SK-N-SH treated with all-trans-retinoic acid at 6 μM for 48 hours (cell line): ENCODE measurements at regions not wholly inside any gene's neighbourhood (a gene's known extent, or its start where the extent isn't known, plus 50 kb on each side); places are given as distances from the start of the nearest gene placed in this dataset.
A peak's percentile ranks its signal among the peaks of the same experiment; 100 is the strongest.

ENCODE experiments used
- ATAC-seq: fragments of 200-7000 bp; cut with Tn5 transposase; 3 replicates; pipeline ENCODE4 v1.9.1; 2020; ENCODE audit warnings: mild to moderate bottlenecking, moderate library complexity
- ARNTL ChIP-seq: fragments of 450-650 bp; formaldehyde crosslinking; IDR thresholded peaks from 2 replicates; pipeline ENCODE4 v1.5.0; 2020; ENCODE audit warnings: low read depth, mild to moderate bottlenecking, moderate library complexity, borderline replicate concordance
- BACH2 ChIP-seq: fragments of 250-450 bp; sonication (Bioruptor Pico); IDR thresholded peaks from 2 replicates; pipeline ENCODE4 v1.9.0; 2021; ENCODE audit warnings: mild to moderate bottlenecking, borderline replicate concordance
- CREB5 ChIP-seq: fragments of 250-450 bp; sonication (Bioruptor Pico); IDR thresholded peaks from 2 replicates; pipeline ENCODE4 v1.5.1; 2020; ENCODE audit warnings: low read depth, mild to moderate bottlenecking, moderate library complexity
- CSDC2 ChIP-seq: fragments of 250-450 bp; sonication (Bioruptor Pico); IDR thresholded peaks from 2 replicates; pipeline ENCODE4 v1.5.0; 2020; ENCODE audit warnings: mild to moderate bottlenecking, moderate library complexity
- CSRNP3 ChIP-seq: fragments of 250-450 bp; sonication (Bioruptor Pico); IDR thresholded peaks from 2 replicates; pipeline ENCODE4 v1.5.1; 2021; ENCODE audit warnings: mild to moderate bottlenecking, moderate library complexity
- ESRRG ChIP-seq: fragments of 250-450 bp; sonication (Bioruptor Pico); IDR thresholded peaks from 2 replicates; pipeline ENCODE4 v1.6.1; 2021; ENCODE audit warnings: mild to moderate bottlenecking
- ISL1 ChIP-seq: fragments of 250-450 bp; sonication (Bioruptor Pico); IDR thresholded peaks from 2 replicates; pipeline ENCODE4 v2.1.2; 2022; ENCODE audit warnings: mild to moderate bottlenecking, moderate library complexity
- OSR1 ChIP-seq: fragments of 250-450 bp; sonication (Bioruptor Pico); IDR thresholded peaks from 2 replicates; pipeline ENCODE4 v1.8.0; 2022; ENCODE audit warnings: moderate library complexity, mild to moderate bottlenecking, inconsistent platforms
- PATZ1 ChIP-seq: fragments of 250-450 bp; sonication (Bioruptor Pico); IDR thresholded peaks from 2 replicates; pipeline ENCODE4 v1.8.0; 2020; ENCODE audit warnings: mild to moderate bottlenecking, moderate library complexity, borderline replicate concordance
- POU6F1 ChIP-seq: fragments of 250-450 bp; sonication (Bioruptor Pico); IDR thresholded peaks from 2 replicates; pipeline ENCODE4 v1.8.0; 2021; ENCODE audit warnings: low read depth, mild to moderate bottlenecking, moderate library complexity, borderline replicate concordance
- PPARA ChIP-seq: fragments of 250-450 bp; sonication (Bioruptor Pico); IDR thresholded peaks from 2 replicates; pipeline ENCODE4 v1.5.0; 2020; ENCODE audit warnings: mild to moderate bottlenecking, borderline replicate concordance
- RARB ChIP-seq: fragments of 250-450 bp; sonication (Bioruptor Pico); IDR thresholded peaks from 2 replicates; pipeline ENCODE4 v1.8.0; 2021; ENCODE audit warnings: mild to moderate bottlenecking, moderate library complexity
- SNAI2 ChIP-seq: fragments of 250-450 bp; sonication (Bioruptor Pico); IDR thresholded peaks from 2 replicates; pipeline ENCODE4 v1.5.0; 2020; ENCODE audit warnings: mild to moderate bottlenecking, moderate library complexity
- TCF4 ChIP-seq: fragments of 250-450 bp; sonication (Bioruptor Pico); IDR thresholded peaks from 2 replicates; pipeline ENCODE4 v1.8.0; 2021; ENCODE audit warnings: mild to moderate bottlenecking, moderate library complexity, borderline replicate concordance
- TOX ChIP-seq: fragments of 250-450 bp; sonication (Bioruptor Pico); IDR thresholded peaks from 2 replicates; pipeline ENCODE4 v1.8.0; 2021; ENCODE audit warnings: mild to moderate bottlenecking, moderate library complexity, borderline replicate concordance
- TSHZ2 ChIP-seq: fragments of 250-450 bp; sonication (Bioruptor Pico); IDR thresholded peaks from 2 replicates; pipeline ENCODE4 v1.5.0; 2020; ENCODE audit warnings: mild to moderate bottlenecking, moderate library complexity
- ZC3H10 ChIP-seq: fragments of 250-450 bp; sonication (Bioruptor Pico); IDR thresholded peaks from 2 replicates; pipeline ENCODE4 v1.5.1; 2021; ENCODE audit warnings: mild to moderate bottlenecking, moderate library complexity
- ZFP3 ChIP-seq: fragments of 250-450 bp; sonication (Bioruptor Pico); IDR thresholded peaks from 2 replicates; pipeline ENCODE4 v1.5.0; 2020; ENCODE audit warnings: mild to moderate bottlenecking, moderate library complexity
- ZFP30 ChIP-seq: fragments of 450-650 bp; formaldehyde crosslinking; IDR thresholded peaks from 2 replicates; pipeline ENCODE4 v1.5.0; 2022; ENCODE audit warnings: mild to moderate bottlenecking, moderate library complexity
- ZNF565 ChIP-seq: fragments of 450-650 bp; formaldehyde crosslinking; conservative IDR thresholded peaks from 2 replicates; pipeline ENCODE4 v1.5.0; 2020; ENCODE audit warnings: low read depth, mild to moderate bottlenecking, moderate library complexity
- ZNF70 ChIP-seq: fragments of 450-650 bp; formaldehyde crosslinking; IDR thresholded peaks from 2 replicates; pipeline ENCODE4 v1.5.0; 2020; ENCODE audit warnings: mild to moderate bottlenecking, moderate library complexity

- no peak for ATAC-seq
- no peak for TF ChIP-seq ARNTL (CRISPR knock-in tag)
- no peak for TF ChIP-seq ISL1 (CRISPR knock-in tag)
- TF ChIP-seq CSDC2: no peak
- no peak for TF ChIP-seq OSR1
- no peak for TF ChIP-seq ZNF70 (CRISPR knock-in tag)
- TF ChIP-seq CSRNP3 (CRISPR knock-in tag): no peak
- TF ChIP-seq CREB5 (CRISPR knock-in tag): no peak
Observed at GRCh38 chr15:75100679-75101078, 77.3 kb downstream of the PPCDC start.

- peak; percentile 51; the same call in 2 of the 3 replicates for ATAC-seq
- no peak for TF ChIP-seq ZFP3 (CRISPR knock-in tag)
- TF ChIP-seq POU6F1 (CRISPR knock-in tag): no peak
- TF ChIP-seq ESRRG (CRISPR knock-in tag): no peak
- no peak for TF ChIP-seq OSR1
- no peak for TF ChIP-seq CSDC2
- no peak for TF ChIP-seq SNAI2 (CRISPR knock-in tag)
- no peak for TF ChIP-seq PPARA (CRISPR knock-in tag)
- TF ChIP-seq TOX (CRISPR knock-in tag): no peak
- no peak for TF ChIP-seq ZNF565 (CRISPR knock-in tag)
- no peak for TF ChIP-seq CSRNP3 (CRISPR knock-in tag)
- no peak for TF ChIP-seq ZNF70 (CRISPR knock-in tag)
- TF ChIP-seq CREB5 (CRISPR knock-in tag): no peak
- TF ChIP-seq PATZ1 (CRISPR knock-in tag): no peak
- no peak for TF ChIP-seq ZC3H10 (CRISPR knock-in tag)
Observed at GRCh38 chr15:75104804-75105557, 81.6 kb downstream of the PPCDC start.

GRCh38 chr15:75107516-75107907 lies 84.1 kb downstream of the PPCDC start:
- TF ChIP-seq TSHZ2: no peak
- no peak for TF ChIP-seq CSDC2
- no peak for TF ChIP-seq OSR1
- TF ChIP-seq CREB5 (CRISPR knock-in tag): no peak
- TF ChIP-seq BACH2 (CRISPR knock-in tag): no peak
- no peak for TF ChIP-seq RARB
- TF ChIP-seq ZFP30 (CRISPR knock-in tag): no peak
- TF ChIP-seq ZNF565 (CRISPR knock-in tag): no peak
- no peak for TF ChIP-seq TCF4 (CRISPR knock-in tag)
- no peak for TF ChIP-seq TOX (CRISPR knock-in tag)
- TF ChIP-seq CSRNP3 (CRISPR knock-in tag): no peak
- no peak for TF ChIP-seq ZFP3 (CRISPR knock-in tag)
- TF ChIP-seq SNAI2 (CRISPR knock-in tag): no peak
- TF ChIP-seq ISL1 (CRISPR knock-in tag): no peak
- TF ChIP-seq, all 23 proteins: peak for 0
- no peak for ATAC-seq
